ENCODE measurements at regions not wholly inside any gene's neighbourhood (a gene's known extent, or its start where the extent isn't known, plus 50 kb on each side); places are given as distances from the start of the nearest gene placed in this dataset.
A peak's percentile ranks its signal among the peaks of the same experiment; 100 is the strongest.
"Not testable (repeated sequence)": the region's sequence is repeated elsewhere in the genome, so short reads cannot be mapped to it uniquely, and the experiment has no call there.

GRCh38 chr4:161329852-161330251, 833.9 kb downstream of the FSTL5 start:
- no peak for DNase-seq (ENCODE audit: low read depth)

- DNase-seq (ENCODE audit: low read depth) = no peak
Measured at GRCh38 chr4:161321706-161322105, 842.1 kb downstream of the FSTL5 start.

- DNase-seq (ENCODE audit: low read depth) = peak; percentile 3
Measured at GRCh38 chr4:161320377-161320776, 843.4 kb downstream of the FSTL5 start.

- DNase-seq (ENCODE audit: low read depth) = no peak
Measured at GRCh38 chr4:161317000-161317399, 846.8 kb downstream of the FSTL5 start.

- DNase-seq (ENCODE audit: low read depth) = no peak
Measured at GRCh38 chr4:161314371-161314770, 849.4 kb downstream of the FSTL5 start.

- no peak for DNase-seq (ENCODE audit: low read depth)
Measured at GRCh38 chr4:161303551-161303950, 860.2 kb downstream of the FSTL5 start.

- no peak for DNase-seq (ENCODE audit: low read depth)
Measured at GRCh38 chr4:161291222-161291621, 872.6 kb downstream of the FSTL5 start.

GRCh38 chr4:161287678-161288352, 876.0 kb downstream of the FSTL5 start:
- DNase-seq (ENCODE audit: low read depth) = peak; percentile 41

- DNase-seq (ENCODE audit: low read depth) = no peak
Measured at GRCh38 chr4:161285461-161285860, 878.3 kb downstream of the FSTL5 start.

GRCh38 chr4:161280929-161281328, 882.9 kb downstream of the FSTL5 start:
- no peak for DNase-seq (ENCODE audit: low read depth)

GRCh38 chr4:161279095-161279494, 884.7 kb downstream of the FSTL5 start:
- DNase-seq (ENCODE audit: low read depth) = no peak

GRCh38 chr4:161277150-161277787, 886.5 kb downstream of the FSTL5 start:
- not testable (repeated sequence) for DNase-seq (ENCODE audit: low read depth)

GRCh38 chr4:161273607-161274006, 890.2 kb downstream of the FSTL5 start:
- no peak for DNase-seq (ENCODE audit: low read depth)

- no peak for DNase-seq (ENCODE audit: low read depth)
Measured at GRCh38 chr4:161260819-161261218, 903.0 kb downstream of the FSTL5 start.

- DNase-seq (ENCODE audit: low read depth) = no peak
Measured at GRCh38 chr4:161256716-161257115, 907.1 kb downstream of the FSTL5 start.

GRCh38 chr4:161256172-161256571, 907.6 kb downstream of the FSTL5 start:
- DNase-seq (ENCODE audit: low read depth) = no peak

- no peak for DNase-seq (ENCODE audit: low read depth)
Measured at GRCh38 chr4:161254375-161254774, 909.4 kb downstream of the FSTL5 start.

GRCh38 chr4:161252520-161253141, 911.2 kb downstream of the FSTL5 start:
- DNase-seq (ENCODE audit: low read depth) = peak; percentile 23

GRCh38 chr4:161249779-161250440, 913.9 kb downstream of the FSTL5 start:
- DNase-seq (ENCODE audit: low read depth) = no peak

GRCh38 chr4:161248880-161249279, 914.9 kb downstream of the FSTL5 start:
- no peak for DNase-seq (ENCODE audit: low read depth)

GRCh38 chr4:161247831-161248230, 916.0 kb downstream of the FSTL5 start:
- peak; percentile 6 for DNase-seq (ENCODE audit: low read depth)

GRCh38 chr4:161238033-161238432, 925.8 kb downstream of the FSTL5 start:
- DNase-seq (ENCODE audit: low read depth) = no peak

GRCh38 chr4:161237495-161237894, 926.3 kb downstream of the FSTL5 start:
- DNase-seq (ENCODE audit: low read depth) = no peak

Measured in renal cortical epithelial cell (primary cell).